GM19452 (cell line): ENCODE measurements at regions not wholly inside any gene's neighbourhood (a gene's known extent, or its start where the extent isn't known, plus 50 kb on each side); places are given as distances from the start of the nearest gene placed in this dataset.
"Not testable (repeated sequence)": the region's sequence is repeated elsewhere in the genome, so short reads cannot be mapped to it uniquely, and the experiment has no call there.

Experiments used
- ATAC-seq: cut with Tn5 transposase; IDR thresholded peaks from one replicate; pipeline ENCODE4 v1.9.1; 2021; ENCODE audit not compliant: unreplicated experiment

DNA sequence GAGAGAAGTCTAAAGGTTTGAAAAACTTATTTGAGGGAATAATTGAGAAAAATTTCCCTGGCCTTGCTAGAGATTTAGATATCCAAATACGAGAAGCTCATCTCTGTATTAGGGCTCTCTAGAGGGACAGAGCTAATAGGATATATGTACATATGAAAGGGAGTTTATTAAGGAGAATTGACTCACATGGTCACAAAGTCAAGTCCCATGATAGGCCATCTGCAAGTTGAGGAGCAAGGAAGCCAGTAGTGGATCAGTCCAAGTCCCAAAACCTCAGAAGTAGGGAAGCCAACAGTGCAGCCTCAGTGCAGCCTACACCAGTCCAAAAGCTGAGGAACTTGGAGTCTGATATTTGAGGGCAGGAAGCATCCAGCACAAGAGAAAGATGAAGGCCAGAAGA, 126.7 kb downstream of the PJA2 start:
- not testable (repeated sequence) for ATAC-seq

DNA sequence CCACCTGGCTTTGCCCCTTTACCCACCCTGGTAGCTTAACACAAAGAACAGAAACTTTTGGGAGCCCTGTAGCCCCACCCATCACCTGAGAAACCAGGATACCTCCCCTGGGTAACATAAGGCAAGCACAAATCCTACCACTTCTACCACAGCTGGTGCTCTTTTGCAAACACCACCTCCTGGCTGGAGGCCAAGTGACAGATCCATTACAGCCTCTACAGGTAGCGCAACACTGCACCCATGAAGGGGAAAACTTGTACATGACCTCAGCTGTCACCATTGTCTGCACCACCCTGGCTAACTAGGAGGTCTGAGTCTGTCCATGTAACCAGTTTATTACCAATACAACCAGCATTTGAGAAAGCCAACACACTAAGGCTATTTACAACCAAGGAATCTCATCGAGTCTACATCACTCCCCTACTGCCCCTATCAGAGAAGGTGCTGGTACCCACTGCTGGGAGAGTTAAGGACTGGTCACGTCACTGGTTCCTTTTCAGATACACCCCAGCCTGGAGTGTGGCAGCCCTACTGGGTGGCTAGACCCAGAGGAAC, 128.6 kb downstream of the PJA2 start:
- ATAC-seq = no peak

DNA sequence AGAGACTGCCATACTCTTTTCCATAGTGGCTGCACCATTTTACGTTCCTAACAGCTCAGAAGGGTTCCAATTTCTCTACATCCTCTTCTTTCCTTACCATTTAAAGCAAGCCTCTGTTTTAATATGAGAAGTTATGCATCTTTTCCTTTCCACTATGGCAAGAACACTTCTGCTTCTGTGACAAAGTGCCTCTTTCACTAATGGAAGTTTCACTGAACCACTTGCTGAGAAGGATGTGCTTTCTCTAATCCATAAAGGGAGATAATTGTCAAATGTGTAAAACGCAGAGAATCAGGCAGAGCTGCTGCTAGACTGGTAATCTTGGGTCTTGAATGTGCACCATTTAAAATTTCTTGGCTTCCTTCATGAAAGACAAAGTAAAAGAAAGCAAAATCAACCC, 131.6 kb downstream of the PJA2 start:
- no peak for ATAC-seq

DNA sequence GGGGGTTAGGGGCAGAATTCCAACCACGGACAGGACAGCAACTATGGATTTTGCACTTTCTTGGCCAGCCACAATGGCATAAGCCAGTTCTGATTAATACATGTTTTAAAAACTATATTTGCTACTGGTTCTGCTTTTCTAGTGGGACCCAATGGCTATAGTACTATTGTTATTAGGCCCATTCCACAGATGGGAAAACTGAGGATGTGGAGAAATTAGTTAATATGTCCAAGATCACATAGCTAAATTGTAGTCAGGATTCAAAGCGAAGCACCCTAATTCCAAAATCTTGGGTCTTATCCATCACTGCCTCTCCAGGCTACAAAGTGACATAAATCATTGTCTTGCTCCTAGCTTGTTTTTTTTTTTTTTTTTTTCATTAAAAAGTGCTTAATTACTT, 133.9 kb downstream of the PJA2 start:
- no peak for ATAC-seq

DNA sequence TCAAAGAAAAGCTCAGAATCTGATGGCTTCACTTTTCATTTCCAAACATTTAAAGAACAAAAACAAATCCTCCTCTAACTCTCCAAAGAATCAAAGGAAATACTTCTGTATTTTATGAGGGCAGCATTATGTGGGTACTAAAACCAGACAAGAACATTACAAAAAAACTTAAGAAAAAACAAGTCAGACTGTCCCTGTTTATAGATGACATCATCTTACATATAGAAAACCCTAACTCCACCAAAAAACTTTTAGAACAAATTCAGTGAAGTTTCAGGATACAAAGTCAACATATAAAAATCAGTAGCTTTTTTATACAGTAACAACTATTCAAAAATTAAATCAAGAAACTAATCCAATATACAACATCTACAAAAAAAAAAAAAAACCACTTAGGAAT, 136.2 kb downstream of the PJA2 start:
- ATAC-seq = no peak

DNA sequence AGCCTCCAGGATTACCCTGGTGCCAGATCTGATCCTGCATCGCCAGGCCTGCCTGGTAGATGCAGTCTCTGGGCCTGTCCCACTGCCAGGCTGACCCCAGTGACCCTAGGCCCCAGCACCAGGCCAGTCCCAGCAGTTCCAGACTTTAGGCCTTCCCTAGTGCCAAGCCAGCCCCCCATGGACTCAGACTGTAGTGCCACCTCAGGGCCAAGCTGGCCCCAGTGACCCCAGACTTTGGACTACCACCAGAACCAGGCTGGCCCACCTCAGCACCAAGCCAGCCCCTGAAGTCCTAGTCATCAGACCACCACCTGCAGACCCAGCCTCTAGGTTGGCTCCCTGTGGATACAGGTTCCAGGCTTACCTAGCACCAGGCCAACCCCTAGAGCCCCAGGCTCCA, 142.5 kb downstream of the PJA2 start:
- no peak for ATAC-seq

DNA sequence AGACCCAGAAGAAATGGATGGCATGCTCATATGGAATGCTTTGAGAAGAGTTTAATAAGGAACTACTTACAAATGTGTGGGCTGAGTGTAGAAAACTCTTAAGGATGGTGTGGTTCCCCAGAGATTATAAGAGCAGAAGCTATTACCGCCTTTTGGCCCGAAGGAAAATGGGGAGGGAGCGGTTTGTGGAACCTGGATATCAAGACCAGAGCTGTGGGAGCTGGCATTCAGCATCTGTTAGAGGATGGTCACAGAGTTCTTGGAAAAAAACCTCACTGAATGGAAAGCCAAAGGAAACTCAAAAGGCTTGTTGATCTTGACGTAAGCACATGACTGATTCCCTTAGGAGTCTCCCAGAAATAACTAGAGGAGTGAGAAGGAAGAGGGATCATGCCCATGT, 151.0 kb downstream of the PJA2 start:
- no peak for ATAC-seq

DNA sequence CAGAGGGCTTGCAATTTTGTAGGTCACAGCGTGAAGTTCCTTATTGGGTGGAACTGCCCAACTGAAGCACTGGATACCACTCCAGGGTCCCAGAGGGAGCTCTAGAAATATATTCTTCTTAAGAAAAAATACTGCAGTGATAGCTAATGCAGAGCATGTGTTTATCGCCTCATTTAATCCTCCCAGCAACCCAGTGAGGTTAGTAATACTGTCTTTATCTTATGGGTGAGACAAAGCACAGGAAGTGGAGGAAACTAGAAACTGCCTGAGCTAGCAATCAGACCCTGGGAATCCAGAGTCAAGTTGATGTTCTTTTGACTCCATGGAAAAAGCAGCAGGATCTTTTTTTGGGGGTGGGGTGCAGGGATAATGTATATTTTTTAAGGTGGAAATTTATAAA, 153.3 kb downstream of the PJA2 start:
- no peak for ATAC-seq

DNA sequence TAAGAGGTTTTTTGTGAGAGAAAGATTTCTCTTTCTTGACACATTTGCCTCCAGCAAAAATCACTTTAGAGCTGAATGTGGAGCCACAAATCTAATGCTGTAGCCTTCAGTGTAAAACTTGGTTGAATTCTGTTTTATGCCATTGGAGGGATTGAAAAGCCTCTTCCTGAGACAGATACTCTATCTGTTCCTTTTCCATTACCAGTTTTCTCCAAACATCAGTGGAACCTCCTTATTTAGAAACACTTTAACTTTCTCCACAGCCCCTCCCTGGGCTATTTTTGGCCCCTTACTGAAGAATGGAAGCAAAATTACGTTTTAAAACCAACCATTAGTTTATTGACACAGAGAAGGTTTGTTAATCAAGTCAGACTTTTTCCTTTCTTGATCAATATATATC, 155.3 kb downstream of the PJA2 start:
- ATAC-seq = no peak

DNA sequence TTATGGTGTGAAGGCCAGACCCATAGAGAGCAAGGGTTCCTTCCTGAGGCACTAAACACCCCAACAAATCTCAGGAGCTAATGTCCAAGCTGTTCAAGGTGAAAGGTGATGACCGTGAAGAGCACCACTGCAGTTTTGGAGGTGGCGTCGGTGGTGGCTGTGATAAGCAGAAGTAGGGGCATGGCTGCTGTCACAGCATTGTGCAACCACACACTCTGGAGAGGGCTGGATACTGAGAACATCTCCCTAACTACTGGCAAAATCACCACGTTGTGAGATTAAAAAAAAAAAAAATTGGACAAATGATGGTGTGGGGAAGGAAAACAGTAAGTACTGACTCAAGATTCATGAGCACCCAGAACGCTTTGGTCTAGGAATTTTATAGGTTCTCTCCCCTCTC, 156.5 kb downstream of the PJA2 start:
- ATAC-seq = no peak

DNA sequence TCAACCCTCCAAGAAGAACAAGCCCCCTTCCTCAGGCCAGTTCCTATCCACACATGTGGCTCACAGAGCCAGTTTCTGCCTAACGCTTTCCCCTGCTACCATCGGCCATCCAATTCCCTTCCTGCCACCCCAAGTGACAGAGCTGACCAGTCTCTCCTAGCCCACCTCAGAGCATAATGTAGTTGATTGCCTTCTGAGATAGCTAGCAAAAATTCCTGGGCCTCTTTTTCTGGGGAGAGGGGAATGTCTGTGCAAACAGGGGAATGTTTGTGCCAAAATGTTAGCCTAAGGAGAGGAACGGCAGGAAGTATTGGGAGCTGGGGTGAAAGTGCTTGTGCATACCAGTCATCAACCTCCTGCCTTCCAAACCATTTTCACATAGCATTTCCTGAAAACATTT, 157.0 kb downstream of the PJA2 start:
- ATAC-seq = no peak

DNA sequence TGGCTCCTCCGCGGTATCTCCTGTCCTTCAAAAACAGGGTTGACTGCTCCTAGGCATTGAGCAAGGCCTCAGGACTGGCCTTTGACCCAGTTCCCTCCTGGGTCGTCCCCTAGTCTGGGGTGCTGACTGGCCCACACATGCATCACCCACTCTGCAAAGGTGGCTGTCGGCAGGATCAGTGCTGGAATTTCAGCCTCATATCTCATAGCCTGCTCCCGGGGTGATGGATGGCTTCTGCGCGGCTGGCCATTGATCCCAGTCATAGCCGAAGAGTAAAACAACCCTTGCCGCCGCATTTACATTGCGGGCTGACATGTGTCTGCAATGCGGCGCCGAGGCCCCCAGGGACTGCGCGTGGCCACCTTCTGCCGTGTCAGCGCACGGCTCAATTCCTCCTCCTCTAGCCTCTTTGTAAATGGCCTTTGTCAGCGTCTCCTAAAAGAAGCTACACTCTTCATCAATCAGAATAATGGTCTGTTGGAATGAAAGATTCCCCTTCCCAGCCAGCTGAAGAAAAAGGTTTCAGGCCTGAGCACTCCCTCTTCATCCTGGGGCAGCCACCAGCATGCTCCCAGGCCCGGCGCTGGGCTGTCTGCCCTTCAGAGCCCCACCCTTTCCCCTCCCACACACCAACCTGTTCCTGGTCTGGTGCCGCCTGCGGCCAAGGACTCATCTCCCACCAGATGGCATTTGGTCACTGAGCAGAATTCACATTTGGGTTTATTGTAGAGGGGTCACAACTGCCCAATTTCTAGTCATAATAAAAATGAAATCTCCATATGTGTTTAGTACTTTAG, 159.0 kb downstream of the PJA2 start:
- no peak for ATAC-seq

DNA sequence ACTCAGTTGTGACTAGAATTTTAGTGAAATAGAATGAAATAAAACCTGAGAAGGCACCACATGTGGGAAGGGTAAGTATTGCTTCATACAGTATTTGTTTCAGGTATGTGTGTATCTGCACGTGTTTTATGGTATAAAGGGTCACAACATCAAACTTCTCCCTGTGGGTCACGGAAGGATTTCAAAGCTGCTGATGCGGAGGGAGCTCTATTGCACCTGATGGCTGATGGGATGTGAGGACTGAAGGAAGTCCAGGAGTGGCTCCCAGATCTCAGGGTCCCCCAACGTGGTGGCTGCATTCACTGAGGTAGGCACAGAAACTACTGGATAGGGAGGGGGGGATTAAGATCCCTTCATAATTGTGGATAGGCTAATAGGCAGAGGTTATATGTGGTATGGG, 159.7 kb downstream of the PJA2 start:
- no peak for ATAC-seq

DNA sequence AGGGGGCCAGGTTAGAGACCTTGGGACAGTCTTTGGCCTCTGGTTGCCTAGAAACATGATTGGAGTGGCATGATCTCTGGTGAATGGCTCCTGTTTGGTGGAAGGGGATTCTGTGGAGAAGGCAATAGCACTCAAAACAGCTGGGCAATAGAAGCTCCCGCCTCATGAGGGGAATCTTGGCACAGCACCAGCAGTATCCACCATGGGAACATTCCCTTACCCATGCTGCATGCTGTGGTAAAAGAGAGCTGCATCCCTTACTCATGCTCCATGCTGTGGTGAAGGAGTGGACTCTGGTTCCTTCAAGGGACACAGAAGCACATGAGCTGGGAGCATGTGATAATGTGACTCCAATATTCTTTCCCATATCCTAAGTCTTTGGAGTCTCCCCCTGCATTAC, 160.6 kb downstream of the PJA2 start:
- ATAC-seq = no peak

DNA sequence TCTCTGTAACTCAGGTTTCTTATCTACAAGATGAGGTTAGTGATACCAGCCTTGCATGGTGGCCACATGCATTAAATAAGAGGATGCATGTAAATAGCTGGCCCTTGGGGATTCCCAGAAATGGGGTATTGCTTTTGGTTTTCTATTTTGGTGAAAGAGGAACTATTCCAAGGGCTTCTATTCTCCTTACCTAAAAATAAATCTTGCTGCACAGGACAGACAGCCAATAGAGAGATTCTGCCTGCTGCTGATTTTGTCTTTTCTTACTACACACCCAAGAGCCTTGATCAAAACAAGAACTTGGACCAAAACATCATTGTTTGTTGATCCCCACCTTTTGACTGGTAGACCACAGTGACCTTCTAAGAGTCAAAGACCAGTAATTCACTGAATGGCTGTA, 161.8 kb downstream of the PJA2 start:
- peak; percentile 61 for ATAC-seq

DNA sequence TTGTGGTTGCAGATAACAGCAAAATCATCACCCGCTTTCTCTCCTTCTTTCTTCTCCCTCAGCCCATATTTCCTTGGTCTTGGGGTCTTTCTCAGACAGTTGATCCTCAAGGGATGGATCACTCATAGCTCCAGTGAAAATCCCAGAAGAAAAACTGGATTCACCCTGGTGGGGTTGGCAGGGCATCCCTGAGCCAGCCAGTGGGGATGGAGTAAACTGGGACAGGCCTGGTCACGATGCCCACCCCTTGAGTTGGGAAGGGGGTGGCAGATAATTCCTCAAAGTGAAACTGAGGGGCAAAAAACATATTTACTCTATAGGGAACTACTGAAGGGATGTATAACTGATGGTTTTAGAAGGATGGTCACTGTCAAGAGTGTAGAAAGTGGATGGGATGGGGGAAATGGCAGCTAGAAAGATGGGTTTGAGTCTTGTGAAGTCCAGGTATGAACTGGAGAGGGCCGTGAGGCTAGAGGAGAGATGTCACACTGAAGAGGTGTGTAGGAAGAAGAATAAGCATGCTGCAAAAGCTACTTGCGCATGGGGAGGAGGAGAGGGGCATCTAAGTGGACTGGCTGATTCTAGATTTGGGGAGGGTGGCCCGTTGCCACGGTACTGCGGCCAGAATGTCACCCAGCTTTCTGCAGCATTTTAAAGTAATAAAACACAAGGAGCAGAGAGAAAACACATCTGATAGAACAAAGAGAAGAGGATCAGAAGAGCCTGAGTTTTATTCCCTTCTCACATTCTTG, 162.8 kb downstream of the PJA2 start:
- no peak for ATAC-seq
